ENCODE measurements at regions not wholly inside any gene's neighbourhood (a gene's known extent, or its start where the extent isn't known, plus 50 kb on each side); places are given as distances from the start of the nearest gene placed in this dataset.
A peak's percentile ranks its signal among the peaks of the same experiment; 100 is the strongest.

- Histone ChIP-seq H2BK120ac (ENCODE audit: low read depth, low read length) (no peak overlapping the region), H3K79me1 (replicated peaks; ENCODE audit: low read length, poor library complexity, severe bottlenecking) (no peaks in the 10 kb centered on the region), H3K4me2 (ENCODE audit: low read length, poor library complexity, severe bottlenecking) (no peak overlapping the region), H2BK5ac (ENCODE audit: low read depth, low read length, poor library complexity, severe bottlenecking) (no peak overlapping the region), H3K4me3 (ENCODE audit: insufficient read depth in 1 of 2, low read depth in 1 of 2, low read length in 2 of 2) (peak overlapping the region in 1 of 2 experiments; percentile 34), H4K91ac (ENCODE audit: low read length) (no peak overlapping the region), H2AK5ac (ENCODE audit: low read length, severe bottlenecking) (no peak overlapping the region), H3K36me3 (ENCODE audit: control insufficient read depth in 1 of 2, insufficient read depth in 2 of 2, low read depth in 1 of 2, low read length in 2 of 2) (no peaks in the 10 kb centered on the region), H4K8ac (ENCODE audit: low read length) (no peak overlapping the region), H3K9me3 (ENCODE audit: control insufficient read depth, low read length) (peaks cover 4% of the 10 kb centered on the region), H3K4ac (ENCODE audit: low read depth in 1 of 2, low read length in 2 of 2) (peak overlapping the region in 1 of 2 experiments; percentile 78), H3K14ac (ENCODE audit: low read length in 2 of 2) (no peak overlapping the region), H3K4me1 (ENCODE audit: control insufficient read depth, insufficient read depth, low read depth, low read length) (no peaks in the 10 kb centered on the region), H2BK15ac (ENCODE audit: low read depth, poor library complexity, severe bottlenecking) (no peak overlapping the region), H2BK12ac (ENCODE audit: low read length in 2 of 2) (no peak overlapping the region), H3K27ac (ENCODE audit: low read length, poor library complexity, severe bottlenecking) (no peak overlapping the region), H3K18ac (ENCODE audit: low read depth in 1 of 2, low read length in 2 of 2) (no peak overlapping the region), H2AFZ (ENCODE audit: low read depth, low read length) (no peak overlapping the region), H3K27me3 (ENCODE audit: control insufficient read depth in 1 of 2, insufficient read depth in 1 of 2, low read length in 2 of 2) (no peaks in the 10 kb centered on the region), H3K23ac (ENCODE audit: low read length in 2 of 2) (no peak overlapping the region), H3K9ac (ENCODE audit: low read length) (peak overlapping the region; percentile 73)
- 50% methylated on average over 4 of the region's 4 CpGs for WGBS
- DNase-seq = no peak
Measured at GRCh38 chr4:17188547-17189400, 290.3 kb upstream of the LDB2 start.

- Histone ChIP-seq H3K4me3 (ENCODE audit: insufficient read depth in 1 of 2, low read depth in 1 of 2, low read length in 2 of 2) (peak overlapping the region in 1 of 2 experiments; percentile 34), H3K27me3 (ENCODE audit: control insufficient read depth in 1 of 2, insufficient read depth in 1 of 2, low read length in 2 of 2) (no peaks in the 10 kb centered on the region), H2BK15ac (ENCODE audit: low read depth, poor library complexity, severe bottlenecking) (no peak overlapping the region), H2BK5ac (ENCODE audit: low read depth, low read length, poor library complexity, severe bottlenecking) (no peak overlapping the region), H4K91ac (ENCODE audit: low read length) (no peak overlapping the region), H3K4me1 (ENCODE audit: control insufficient read depth, insufficient read depth, low read depth, low read length) (no peaks in the 10 kb centered on the region), H3K18ac (ENCODE audit: low read depth in 1 of 2, low read length in 2 of 2) (peak overlapping the region in 1 of 2 experiments; percentile 57), H3K4ac (ENCODE audit: low read depth in 1 of 2, low read length in 2 of 2) (no peak overlapping the region), H2BK120ac (ENCODE audit: low read depth, low read length) (no peak overlapping the region), H3K36me3 (ENCODE audit: control insufficient read depth in 1 of 2, insufficient read depth in 2 of 2, low read depth in 1 of 2, low read length in 2 of 2) (no peaks in the 10 kb centered on the region), H3K9ac (ENCODE audit: low read length) (peak overlapping the region; percentile 73), H2AK5ac (ENCODE audit: low read length, severe bottlenecking) (no peak overlapping the region), H3K14ac (ENCODE audit: low read length in 2 of 2) (no peak overlapping the region), H2AFZ (ENCODE audit: low read depth, low read length) (no peak overlapping the region), H3K9me3 (ENCODE audit: control insufficient read depth, low read length) (peaks cover 1% of the 10 kb centered on the region), H3K27ac (ENCODE audit: low read length, poor library complexity, severe bottlenecking) (no peak overlapping the region), H4K8ac (ENCODE audit: low read length) (no peak overlapping the region), H2BK12ac (ENCODE audit: low read length in 2 of 2) (peak overlapping the region in 1 of 2 experiments; percentile 42), H3K23ac (ENCODE audit: low read length in 2 of 2) (no peak overlapping the region), H3K4me2 (ENCODE audit: low read length, poor library complexity, severe bottlenecking) (no peak overlapping the region), H3K79me1 (replicated peaks; ENCODE audit: low read length, poor library complexity, severe bottlenecking) (no peaks in the 10 kb centered on the region)
- 13% methylated on average over 2 of the region's 3 CpGs for WGBS
- no peak for DNase-seq
Measured at GRCh38 chr4:17188125-17188524, 289.7 kb upstream of the LDB2 start.

GRCh38 chr4:17187003-17187402 lies 288.6 kb upstream of the LDB2 start:
- Histone ChIP-seq H4K91ac (ENCODE audit: low read length) (no peak overlapping the region), H3K27ac (ENCODE audit: low read length, poor library complexity, severe bottlenecking) (no peak overlapping the region), H3K4me3 (ENCODE audit: insufficient read depth in 1 of 2, low read depth in 1 of 2, low read length in 2 of 2) (no peak overlapping the region), H3K23ac (ENCODE audit: low read length in 2 of 2) (no peak overlapping the region), H3K14ac (ENCODE audit: low read length in 2 of 2) (no peak overlapping the region), H3K4me1 (ENCODE audit: control insufficient read depth, insufficient read depth, low read depth, low read length) (no peaks in the 10 kb centered on the region), H3K79me1 (replicated peaks; ENCODE audit: low read length, poor library complexity, severe bottlenecking) (no peaks in the 10 kb centered on the region), H2BK5ac (ENCODE audit: low read depth, low read length, poor library complexity, severe bottlenecking) (no peak overlapping the region), H2AFZ (ENCODE audit: low read depth, low read length) (no peak overlapping the region), H3K27me3 (ENCODE audit: control insufficient read depth in 1 of 2, insufficient read depth in 1 of 2, low read length in 2 of 2) (no peaks in the 10 kb centered on the region), H3K36me3 (ENCODE audit: control insufficient read depth in 1 of 2, insufficient read depth in 2 of 2, low read depth in 1 of 2, low read length in 2 of 2) (no peaks in the 10 kb centered on the region), H2BK120ac (ENCODE audit: low read depth, low read length) (no peak overlapping the region), H3K9ac (ENCODE audit: low read length) (no peak overlapping the region), H2AK5ac (ENCODE audit: low read length, severe bottlenecking) (no peak overlapping the region), H3K9me3 (ENCODE audit: control insufficient read depth, low read length) (no peaks in the 10 kb centered on the region), H3K4ac (ENCODE audit: low read depth in 1 of 2, low read length in 2 of 2) (no peak overlapping the region), H2BK15ac (ENCODE audit: low read depth, poor library complexity, severe bottlenecking) (no peak overlapping the region), H3K18ac (ENCODE audit: low read depth in 1 of 2, low read length in 2 of 2) (no peak overlapping the region), H2BK12ac (ENCODE audit: low read length in 2 of 2) (no peak overlapping the region), H3K4me2 (ENCODE audit: low read length, poor library complexity, severe bottlenecking) (no peak overlapping the region), H4K8ac (ENCODE audit: low read length) (peak overlapping the region; percentile 22)
- WGBS = 66% methylated on average over 5 of the region's 5 CpGs
- DNase-seq = no peak

DNA sequence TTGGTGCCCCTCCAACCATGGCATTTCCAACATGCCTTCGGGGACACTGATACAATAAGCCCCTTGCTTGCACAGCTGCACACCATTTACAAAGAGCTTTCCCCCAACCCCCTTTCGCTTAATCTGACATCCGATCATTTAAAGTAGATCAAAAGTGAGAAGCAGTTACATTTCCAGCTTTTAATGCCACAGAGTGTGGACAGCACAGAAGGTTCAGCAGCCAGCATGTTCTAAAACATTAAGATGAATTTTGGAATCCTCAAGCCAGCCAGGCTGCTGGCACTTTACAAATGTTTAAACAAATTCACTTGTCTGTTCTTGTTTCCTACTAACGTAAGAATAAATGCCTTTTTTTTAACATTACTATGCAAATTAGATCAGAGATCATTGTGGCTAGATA lies 284.4 kb upstream of the LDB2 start:
- no peaks in the 10 kb centered on the region for H3K79me1 ChIP-seq (replicated peaks; ENCODE audit: low read length, poor library complexity, severe bottlenecking)
- no peak for DNase-seq
- no peaks in the 10 kb centered on the region for H3K9me3 ChIP-seq (ENCODE audit: control insufficient read depth, low read length)
- no peak overlapping the region for H3K18ac ChIP-seq (ENCODE audit: low read depth in 1 of 2, low read length in 2 of 2)
- H4K8ac ChIP-seq (ENCODE audit: low read length) = no peak overlapping the region
- H3K23ac ChIP-seq (ENCODE audit: low read length in 2 of 2) = no peak overlapping the region
- 94% methylated on average over 3 of the region's 4 CpGs for WGBS
- no peak overlapping the region for H2AK5ac ChIP-seq (ENCODE audit: low read length, severe bottlenecking)
- H2BK5ac ChIP-seq (ENCODE audit: low read depth, low read length, poor library complexity, severe bottlenecking) = no peak overlapping the region
- H2BK15ac ChIP-seq (ENCODE audit: low read depth, poor library complexity, severe bottlenecking) = no peak overlapping the region
- H3K9ac ChIP-seq (ENCODE audit: low read length) = no peak overlapping the region
- no peak overlapping the region for H3K4ac ChIP-seq (ENCODE audit: low read depth in 1 of 2, low read length in 2 of 2)
- H3K14ac ChIP-seq (ENCODE audit: low read length in 2 of 2) = no peak overlapping the region
- no peak overlapping the region for H3K4me3 ChIP-seq (ENCODE audit: insufficient read depth in 1 of 2, low read depth in 1 of 2, low read length in 2 of 2)
- no peak overlapping the region for H2BK120ac ChIP-seq (ENCODE audit: low read depth, low read length)
- H4K91ac ChIP-seq (ENCODE audit: low read length) = no peak overlapping the region
- no peak overlapping the region for H3K27ac ChIP-seq (ENCODE audit: low read length, poor library complexity, severe bottlenecking)
- no peaks in the 10 kb centered on the region for H3K4me1 ChIP-seq (ENCODE audit: control insufficient read depth, insufficient read depth, low read depth, low read length)
- H3K36me3 ChIP-seq (ENCODE audit: control insufficient read depth in 1 of 2, insufficient read depth in 2 of 2, low read depth in 1 of 2, low read length in 2 of 2) = no peaks in the 10 kb centered on the region
- no peak overlapping the region for H2AFZ ChIP-seq (ENCODE audit: low read depth, low read length)
- H3K27me3 ChIP-seq (ENCODE audit: control insufficient read depth in 1 of 2, insufficient read depth in 1 of 2, low read length in 2 of 2) = no peaks in the 10 kb centered on the region
- no peak overlapping the region for H3K4me2 ChIP-seq (ENCODE audit: low read length, poor library complexity, severe bottlenecking)
- no peak overlapping the region for H2BK12ac ChIP-seq (ENCODE audit: low read length in 2 of 2)

Measured in mesenchymal stem cell (in vitro differentiated cells and primary cell).